ENCODE measurements at regions not wholly inside any gene's neighbourhood (a gene's known extent, or its start where the extent isn't known, plus 50 kb on each side); places are given as distances from the start of the nearest gene placed in this dataset.

- H3K4me3 Mint-ChIP-seq, result no peak overlapping the region
- H3K27ac Mint-ChIP-seq, result no peak overlapping the region
- H3K27me3 Mint-ChIP-seq, result no peaks in the 10 kb centered on the region
- H3K36me3 Mint-ChIP-seq, result no peaks in the 10 kb centered on the region
- no peaks in the 10 kb centered on the region for H3K4me1 Mint-ChIP-seq
- no peak for ATAC-seq
- H3K9me3 Mint-ChIP-seq, result peaks cover 2% of the 10 kb centered on the region
These were observed 86.4 kb upstream of the ARRDC4 start for GRCh38 chr15:97874139-97874538.

DNA sequence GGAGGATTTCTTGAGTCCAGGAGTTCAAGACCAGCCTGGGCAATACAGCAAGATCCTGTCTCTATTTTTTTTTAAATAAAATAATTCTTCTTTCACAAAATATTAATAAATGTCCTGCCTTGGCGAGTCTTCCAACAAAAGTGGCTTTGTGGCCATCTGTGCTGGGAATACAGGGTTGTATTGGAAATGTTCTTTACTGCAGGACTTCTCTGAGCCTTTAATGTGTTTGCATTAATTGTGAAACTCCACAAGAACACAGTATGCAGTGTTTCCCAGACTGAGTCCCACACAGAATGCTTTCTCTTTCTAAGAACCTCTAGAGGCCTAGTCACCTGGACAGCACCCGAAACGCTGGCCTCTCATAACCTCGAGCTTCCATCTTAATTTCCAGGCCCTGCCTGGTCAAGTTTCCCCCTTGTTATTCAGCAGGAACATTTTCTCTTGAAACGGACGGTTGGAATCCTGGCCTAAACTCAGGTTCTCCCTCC lies 85.4 kb upstream of the ARRDC4 start:
- Mint-ChIP-seq H3K4me3 (no peak overlapping the region), H3K27me3 (no peaks in the 10 kb centered on the region), H3K9me3 (peaks cover 2% of the 10 kb centered on the region), H3K4me1 (no peaks in the 10 kb centered on the region), H3K27ac (no peak overlapping the region), H3K36me3 (no peaks in the 10 kb centered on the region)
- no peak for ATAC-seq

- Mint-ChIP-seq H3K4me1 (no peaks in the 10 kb centered on the region), H3K4me3 (no peak overlapping the region), H3K36me3 (no peaks in the 10 kb centered on the region), H3K27ac (no peak overlapping the region), H3K27me3 (no peaks in the 10 kb centered on the region), H3K9me3 (peaks cover 2% of the 10 kb centered on the region)
- peak; percentile 36 for ATAC-seq
These were observed 84.8 kb upstream of the ARRDC4 start for GRCh38 chr15:97875513-97876280.

GRCh38 chr15:97876281-97876675 lies 84.2 kb upstream of the ARRDC4 start:
- H3K4me3 Mint-ChIP-seq, result no peak overlapping the region
- H3K4me1 Mint-ChIP-seq, result no peaks in the 10 kb centered on the region
- no peaks in the 10 kb centered on the region for H3K36me3 Mint-ChIP-seq
- no peak for ATAC-seq
- no peak overlapping the region for H3K27ac Mint-ChIP-seq
- no peaks in the 10 kb centered on the region for H3K27me3 Mint-ChIP-seq
- H3K9me3 Mint-ChIP-seq, result peaks cover 2% of the 10 kb centered on the region

- H3K4me1 Mint-ChIP-seq, result no peaks in the 10 kb centered on the region
- H3K4me3 Mint-ChIP-seq, result no peak overlapping the region
- no peak overlapping the region for H3K27ac Mint-ChIP-seq
- H3K9me3 Mint-ChIP-seq, result no peaks in the 10 kb centered on the region
- no peaks in the 10 kb centered on the region for H3K36me3 Mint-ChIP-seq
- H3K27me3 Mint-ChIP-seq, result no peaks in the 10 kb centered on the region
- no peak for ATAC-seq
These were observed 79.0 kb upstream of the ARRDC4 start for GRCh38 chr15:97881346-97881965.

- Mint-ChIP-seq H3K27me3 (no peaks in the 10 kb centered on the region), H3K4me3 (no peak overlapping the region)
These were observed 75.9 kb upstream of the ARRDC4 start for GRCh38 chr15:97884513-97885131.

DNA sequence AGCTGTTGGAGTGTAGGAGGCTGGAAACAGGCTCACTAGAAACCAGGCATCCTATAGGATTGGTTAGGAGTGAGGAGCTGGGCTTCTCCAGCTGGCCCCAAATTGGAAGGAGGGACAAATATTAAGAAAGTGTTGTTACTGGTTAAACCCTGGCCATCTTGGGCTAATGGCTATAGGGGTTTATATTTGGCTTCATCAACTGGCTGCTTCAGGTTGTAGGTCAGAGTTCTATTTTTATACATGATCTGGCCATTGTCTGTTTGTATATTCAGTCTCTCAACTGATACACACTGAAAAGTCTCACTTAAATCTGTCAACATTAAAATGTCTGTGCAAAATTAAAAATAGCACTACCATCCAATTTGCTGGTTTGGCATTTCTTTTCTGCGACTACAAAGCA lies 70.2 kb upstream of the ARRDC4 start:
- no peak for ATAC-seq
- H3K4me3 Mint-ChIP-seq, result no peak overlapping the region
- H3K27me3 Mint-ChIP-seq, result no peaks in the 10 kb centered on the region
- H3K4me1 Mint-ChIP-seq, result no peaks in the 10 kb centered on the region
- H3K9me3 Mint-ChIP-seq, result no peaks in the 10 kb centered on the region
- no peak overlapping the region for H3K27ac Mint-ChIP-seq
- no peaks in the 10 kb centered on the region for H3K36me3 Mint-ChIP-seq

More at GRCh38 chr15:97884513-97885131, 75.9 kb upstream of the ARRDC4 start:
- no peak for ATAC-seq
- Mint-ChIP-seq H3K4me1 (no peaks in the 10 kb centered on the region), H3K36me3 (no peaks in the 10 kb centered on the region), H3K27ac (no peak overlapping the region), H3K9me3 (no peaks in the 10 kb centered on the region)

DNA sequence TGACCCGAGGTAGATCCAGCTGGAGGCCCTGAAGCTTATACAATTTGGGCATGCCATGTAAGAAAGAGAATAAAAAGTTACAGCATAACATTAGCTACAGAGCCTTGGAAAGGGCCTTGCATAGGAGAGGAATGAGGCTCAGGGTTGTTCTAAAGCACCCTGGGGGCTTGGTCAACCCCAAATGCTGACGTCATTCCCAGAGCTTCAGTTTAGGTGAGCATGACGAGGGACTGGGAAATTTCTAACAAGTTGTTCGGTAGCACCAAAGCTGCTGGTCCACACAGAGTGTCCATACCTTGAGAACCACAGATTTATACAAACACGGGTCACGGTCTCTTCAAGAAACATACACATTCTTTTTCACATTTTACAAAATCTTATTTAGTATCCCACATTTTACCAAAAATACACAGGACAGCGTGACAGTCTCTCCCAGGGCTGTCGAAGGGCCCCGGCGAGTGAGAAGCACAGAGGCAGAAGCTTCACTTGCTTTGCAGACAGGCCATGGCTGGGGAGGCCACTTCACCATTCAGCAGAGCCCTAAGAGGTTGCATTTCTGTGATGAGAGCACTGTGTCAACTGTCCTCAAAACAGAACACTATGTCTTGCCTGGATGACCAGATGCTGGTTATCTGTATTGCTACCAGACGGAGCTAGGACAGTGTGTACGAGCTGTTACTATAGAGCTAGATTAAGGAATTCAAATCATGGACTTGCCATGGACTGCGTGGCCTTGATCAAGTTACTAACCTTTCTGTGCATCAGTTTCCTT lies 68.2 kb upstream of the ARRDC4 start:
- ATAC-seq, result no peak
- Mint-ChIP-seq H3K27ac (no peak overlapping the region), H3K27me3 (no peaks in the 10 kb centered on the region), H3K36me3 (no peaks in the 10 kb centered on the region), H3K9me3 (no peaks in the 10 kb centered on the region), H3K4me3 (no peak overlapping the region), H3K4me1 (no peaks in the 10 kb centered on the region)

- Mint-ChIP-seq H3K36me3 (no peaks in the 10 kb centered on the region), H3K4me3 (no peak overlapping the region), H3K27me3 (no peaks in the 10 kb centered on the region), H3K4me1 (no peaks in the 10 kb centered on the region), H3K9me3 (no peaks in the 10 kb centered on the region), H3K27ac (no peak overlapping the region)
- no peak for ATAC-seq
These were observed 66.5 kb upstream of the ARRDC4 start for GRCh38 chr15:97893967-97894366.

DNA sequence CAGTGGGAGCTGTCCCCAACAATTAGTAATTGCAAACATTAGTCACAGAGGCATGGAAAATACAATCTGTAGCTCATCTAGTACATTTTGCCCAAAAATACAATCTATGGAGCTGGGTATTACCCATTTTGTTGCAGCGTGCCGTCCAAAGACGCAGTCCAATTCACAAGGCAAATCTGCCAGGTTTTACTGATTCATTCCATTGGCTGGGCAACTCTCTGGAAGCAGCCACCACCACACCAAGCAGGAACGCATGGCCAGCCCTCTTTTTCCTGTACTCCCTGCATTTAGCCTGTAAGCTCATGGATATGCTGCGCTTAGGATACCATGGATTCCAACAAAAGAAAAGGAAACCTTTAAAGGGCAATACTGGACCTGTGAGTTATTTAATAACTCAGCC lies 60.5 kb upstream of the ARRDC4 start:
- no peak for ATAC-seq
- Mint-ChIP-seq H3K27ac (no peak overlapping the region), H3K4me3 (no peak overlapping the region), H3K36me3 (no peaks in the 10 kb centered on the region), H3K27me3 (peaks cover 25% of the 10 kb centered on the region), H3K4me1 (no peaks in the 10 kb centered on the region), H3K9me3 (no peaks in the 10 kb centered on the region)

- no peaks in the 10 kb centered on the region for H3K36me3 Mint-ChIP-seq
- H3K9me3 Mint-ChIP-seq, result no peaks in the 10 kb centered on the region
- no peak for ATAC-seq
- H3K4me3 Mint-ChIP-seq, result no peak overlapping the region
- H3K4me1 Mint-ChIP-seq, result no peaks in the 10 kb centered on the region
- no peak overlapping the region for H3K27ac Mint-ChIP-seq
- H3K27me3 Mint-ChIP-seq, result peaks cover 25% of the 10 kb centered on the region
These were observed 58.2 kb upstream of the ARRDC4 start for GRCh38 chr15:97902140-97902780.

- Mint-ChIP-seq H3K9me3 (no peaks in the 10 kb centered on the region), H3K4me1 (no peaks in the 10 kb centered on the region), H3K4me3 (no peak overlapping the region), H3K36me3 (no peaks in the 10 kb centered on the region), H3K27me3 (peaks cover 25% of the 10 kb centered on the region), H3K27ac (no peak overlapping the region)
- no peak for ATAC-seq
These were observed 56.9 kb upstream of the ARRDC4 start for GRCh38 chr15:97903560-97903959.

DNA sequence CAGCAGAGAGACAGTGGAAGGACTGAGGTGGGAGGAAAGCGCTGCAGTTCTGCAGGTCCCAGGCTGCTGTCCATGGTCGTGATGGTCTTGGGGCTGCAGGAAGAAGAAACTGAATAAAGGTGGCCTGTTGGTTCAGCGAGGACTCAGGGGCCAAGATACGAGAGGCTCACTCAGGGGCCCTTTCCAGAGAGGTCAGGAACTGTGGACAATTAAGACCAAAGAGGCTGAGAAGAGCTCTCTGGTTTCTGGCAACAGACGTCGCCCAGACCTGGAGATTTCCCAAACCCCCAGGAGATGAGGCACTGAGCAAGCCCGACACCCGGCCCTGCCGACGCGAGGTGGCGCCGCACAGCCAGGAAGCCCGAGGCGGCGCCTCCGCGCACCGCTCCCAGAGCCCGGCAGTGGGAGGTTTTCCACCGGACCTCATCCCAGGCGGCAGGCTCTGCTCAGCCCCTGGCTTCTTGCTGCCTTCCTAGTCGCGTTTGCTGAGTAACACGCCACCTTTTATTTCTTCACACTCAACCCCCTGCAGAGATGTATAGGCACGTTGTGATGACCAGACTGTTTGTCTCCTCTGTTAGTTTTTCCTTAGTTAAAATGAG lies 56.4 kb upstream of the ARRDC4 start:
- ATAC-seq, result no peak
- H3K27me3 Mint-ChIP-seq, result peaks cover 25% of the 10 kb centered on the region
- H3K4me1 Mint-ChIP-seq, result no peaks in the 10 kb centered on the region

DNA sequence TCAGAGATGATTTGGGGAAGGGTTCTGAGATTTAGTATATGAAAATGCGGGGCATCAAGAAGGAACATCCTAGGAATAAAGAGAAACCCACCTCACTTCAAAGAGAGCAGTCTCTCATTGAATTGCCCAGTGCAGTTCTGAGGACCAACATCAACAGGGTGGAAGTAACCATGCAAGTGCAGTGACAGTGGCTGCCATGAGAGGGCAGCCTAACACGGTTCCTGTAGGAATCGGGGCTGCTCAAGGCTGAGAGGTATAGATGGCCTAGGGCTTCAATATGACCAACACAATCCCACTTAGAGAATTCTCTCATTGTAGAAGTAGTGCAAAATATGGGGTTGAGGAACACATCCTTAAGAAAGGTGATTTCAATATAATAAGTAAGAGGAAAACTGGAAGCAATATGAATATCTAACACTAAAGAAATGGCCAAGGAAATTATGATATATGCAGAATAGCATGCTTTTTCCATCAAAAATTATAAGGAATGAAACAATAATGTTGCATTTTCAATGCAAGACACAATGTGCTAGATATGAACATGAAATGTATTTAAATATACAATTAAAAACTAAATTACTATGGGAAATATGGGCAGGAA lies 51.1 kb upstream of the ARRDC4 start:
- Mint-ChIP-seq H3K4me1 (no peaks in the 10 kb centered on the region), H3K9me3 (no peaks in the 10 kb centered on the region), H3K4me3 (no peak overlapping the region), H3K27ac (no peak overlapping the region), H3K27me3 (no peaks in the 10 kb centered on the region), H3K36me3 (no peaks in the 10 kb centered on the region)
- ATAC-seq, result peak; percentile 67

More for the DNA sequence above, 56.4 kb upstream of the ARRDC4 start:
- Mint-ChIP-seq H3K4me3 (no peak overlapping the region), H3K9me3 (no peaks in the 10 kb centered on the region), H3K27ac (no peak overlapping the region), H3K36me3 (no peaks in the 10 kb centered on the region)

Measured in stimulated activated memory B cell treated with anti-CD40 and anti-IgM and Interleukin-4, amounts not matched to agents 10 μg/mL and 1 μg/mL and 100 μg/mL, for 72 hours (primary cell).